GM18502 (cell line): ENCODE measurements at regions not wholly inside any gene's neighbourhood (a gene's known extent, or its start where the extent isn't known, plus 50 kb on each side); places are given as distances from the start of the nearest gene placed in this dataset.
"Not testable (repeated sequence)": the region's sequence is repeated elsewhere in the genome, so short reads cannot be mapped to it uniquely, and the experiment has no call there.

ENCODE experiments used
- ATAC-seq: cut with Tn5 transposase; IDR thresholded peaks from one replicate; pipeline ENCODE4 v1.9.1; 2021; ENCODE audit warnings: mild to moderate bottlenecking; ENCODE audit not compliant: unreplicated experiment, poor library complexity

GRCh38 chr1:90864681-90865080, 147.6 kb upstream of the BARHL2 start:
- no peak for ATAC-seq

DNA sequence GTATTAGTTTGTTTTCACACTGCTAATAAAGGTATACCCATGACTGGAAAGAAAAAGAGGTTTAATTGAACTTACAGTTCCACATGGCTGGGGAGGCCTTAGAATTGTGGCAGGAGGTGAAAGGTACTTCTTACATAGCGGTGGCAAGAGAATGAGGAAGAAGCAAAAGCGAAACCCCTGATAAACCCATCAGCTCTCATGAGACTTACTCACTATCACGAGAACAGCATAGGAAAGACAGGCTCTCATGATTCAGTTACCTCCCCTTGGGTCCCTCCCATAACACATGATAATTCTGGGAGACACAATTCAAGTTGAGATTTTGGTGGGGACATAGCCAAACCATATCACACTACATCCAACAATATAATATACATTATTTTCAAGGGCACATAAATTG, 145.7 kb upstream of the BARHL2 start:
- ATAC-seq, result no peak

DNA sequence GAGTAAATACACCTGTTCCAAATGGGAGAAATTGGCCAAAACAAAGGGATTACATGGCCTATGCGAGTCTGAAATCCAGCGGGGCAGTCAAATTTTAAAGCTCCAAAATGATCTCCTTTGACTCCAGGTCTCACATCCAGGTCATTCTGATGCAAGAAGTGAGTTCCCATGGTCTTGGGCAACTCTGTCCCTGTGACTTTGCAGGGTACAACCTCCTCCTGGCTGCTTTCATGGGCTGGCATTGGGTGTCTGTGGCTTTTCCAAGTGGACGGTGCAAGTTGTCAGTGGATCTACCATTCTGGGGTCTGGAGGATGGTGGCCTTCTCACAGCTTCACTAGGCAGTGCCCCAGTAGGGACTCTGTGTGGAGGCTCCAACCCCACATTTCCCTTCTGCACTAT, 144.3 kb upstream of the BARHL2 start:
- ATAC-seq, result not testable (repeated sequence)

DNA sequence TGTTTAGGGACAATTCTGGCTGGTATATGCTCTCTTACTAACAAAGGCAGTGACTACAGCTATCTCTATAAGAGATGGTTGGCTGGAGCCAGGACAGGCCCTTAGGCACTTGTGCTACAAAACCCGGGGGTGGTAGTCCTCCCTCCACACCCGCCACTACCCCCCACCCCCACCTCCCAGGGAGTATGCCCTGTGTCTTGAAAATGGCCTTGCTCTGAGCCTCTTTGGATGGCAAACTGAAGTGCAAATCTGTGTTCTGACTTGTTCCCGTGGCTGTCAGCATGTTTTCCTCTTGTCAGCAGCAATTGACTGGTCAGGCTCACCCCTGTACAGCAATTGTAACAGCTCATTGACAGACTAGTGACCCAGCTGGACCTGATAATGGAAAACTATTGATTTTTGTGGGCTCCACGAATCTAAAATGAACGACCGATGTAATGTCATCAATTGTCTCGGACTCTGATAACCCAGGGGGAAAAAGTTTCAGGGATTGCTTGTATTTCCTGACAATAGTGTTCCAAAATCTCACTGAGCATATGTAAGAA, 139.4 kb upstream of the BARHL2 start:
- ATAC-seq, result no peak

DNA sequence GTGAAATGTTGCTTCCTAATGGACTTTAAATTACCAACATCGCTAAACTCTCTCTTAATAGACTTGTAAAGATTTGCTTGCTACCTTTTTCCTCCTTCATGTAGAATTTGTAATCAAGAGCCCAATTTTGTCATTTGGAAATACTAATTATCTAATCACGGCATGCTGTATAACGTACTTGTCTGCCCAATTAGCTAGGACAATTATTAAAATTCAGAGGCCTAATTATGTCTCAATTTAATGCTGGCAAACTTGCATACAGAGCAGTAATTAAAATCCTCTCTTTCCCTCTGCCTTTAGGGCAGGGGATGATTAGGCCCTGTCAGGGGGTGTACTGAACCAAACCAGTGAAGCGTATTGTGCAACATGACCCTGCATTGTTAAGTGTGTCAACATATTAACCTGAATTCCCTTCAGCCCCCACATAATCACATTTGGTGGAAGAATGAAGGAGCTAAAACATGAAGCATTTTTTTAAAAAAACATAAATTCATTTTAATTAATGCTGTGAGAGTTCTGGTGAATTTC, 137.4 kb upstream of the BARHL2 start:
- ATAC-seq, result no peak

GRCh38 chr1:90851711-90852050, 134.6 kb upstream of the BARHL2 start:
- ATAC-seq, result no peak

DNA sequence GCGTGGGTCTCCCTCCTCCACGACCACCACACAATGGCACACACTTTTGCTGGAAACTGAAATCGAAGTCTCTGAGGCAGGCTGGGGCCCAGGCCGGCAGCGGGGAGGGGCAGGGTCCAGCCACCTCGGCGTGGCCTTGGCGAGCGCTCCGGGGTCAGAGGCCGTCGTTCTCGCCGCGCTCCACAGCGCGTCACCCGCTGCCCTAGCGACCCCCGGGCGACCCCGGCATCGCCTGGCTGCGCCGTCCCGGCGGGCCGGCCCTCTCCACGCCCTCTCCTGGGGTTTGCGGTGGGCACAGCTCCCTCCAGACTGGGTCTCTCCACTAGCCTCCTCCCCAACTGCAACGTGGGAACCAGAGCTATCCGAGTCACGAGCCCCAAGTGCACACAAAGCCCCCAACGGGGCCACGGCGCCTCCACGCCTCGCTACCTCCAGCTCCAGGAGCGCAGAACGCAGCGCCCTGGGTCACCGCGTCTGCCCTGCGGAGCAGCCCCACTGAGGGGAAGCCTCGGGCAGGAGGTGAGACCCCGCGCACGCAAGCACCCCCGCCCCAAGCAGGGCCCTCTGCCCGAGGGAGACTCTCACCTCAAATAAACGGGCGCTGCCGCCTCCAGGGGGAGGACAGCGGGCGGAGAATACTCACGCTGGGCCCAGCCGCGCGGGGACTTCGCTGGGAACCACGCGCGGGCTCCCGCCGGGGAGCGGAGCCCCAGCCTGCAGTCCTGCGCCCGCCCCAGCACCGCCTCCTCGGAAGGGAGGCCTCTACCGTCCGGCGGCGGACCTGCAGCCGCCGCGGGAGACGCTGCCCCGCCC, 134.0 kb upstream of the BARHL2 start:
- ATAC-seq, result peak; percentile 99

DNA sequence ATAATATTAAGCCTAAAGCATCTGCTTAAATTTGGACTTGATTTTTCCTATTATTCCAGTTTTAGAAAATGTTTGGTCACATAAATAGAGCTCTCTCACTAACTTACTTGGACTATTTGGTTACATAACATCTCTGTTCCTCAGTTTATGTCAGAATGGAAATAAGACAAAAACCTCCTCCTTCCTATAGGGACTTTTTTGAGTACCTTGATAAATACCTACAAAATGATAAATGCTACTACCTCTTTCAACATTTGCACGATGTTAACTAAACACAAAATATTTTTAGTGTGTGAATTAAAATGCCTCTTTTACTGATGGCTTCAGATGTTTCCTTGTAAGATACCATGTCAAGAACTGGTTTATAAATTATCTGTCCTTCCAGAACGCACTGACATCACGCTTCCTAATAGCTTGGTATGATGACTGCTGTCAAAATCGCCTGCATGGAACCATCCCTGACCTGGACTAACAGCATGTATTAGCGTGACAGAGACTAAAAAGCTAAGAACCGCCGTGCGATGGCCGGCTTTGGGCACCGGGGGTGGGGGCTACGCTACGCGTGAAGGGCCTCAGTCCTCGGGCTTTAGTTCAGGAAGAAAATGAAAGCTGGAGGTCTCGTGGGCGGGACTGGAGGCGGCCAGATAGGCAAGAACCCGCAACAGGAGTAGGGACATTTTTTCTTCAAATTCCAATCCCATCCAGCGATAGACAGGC, 133.2 kb upstream of the BARHL2 start:
- ATAC-seq, result peak; percentile 6

- ATAC-seq, result no peak
Measured at GRCh38 chr1:90841473-90841872, 124.4 kb upstream of the BARHL2 start.

- ATAC-seq, result no peak
Measured at GRCh38 chr1:90840352-90840751, 123.2 kb upstream of the BARHL2 start.

DNA sequence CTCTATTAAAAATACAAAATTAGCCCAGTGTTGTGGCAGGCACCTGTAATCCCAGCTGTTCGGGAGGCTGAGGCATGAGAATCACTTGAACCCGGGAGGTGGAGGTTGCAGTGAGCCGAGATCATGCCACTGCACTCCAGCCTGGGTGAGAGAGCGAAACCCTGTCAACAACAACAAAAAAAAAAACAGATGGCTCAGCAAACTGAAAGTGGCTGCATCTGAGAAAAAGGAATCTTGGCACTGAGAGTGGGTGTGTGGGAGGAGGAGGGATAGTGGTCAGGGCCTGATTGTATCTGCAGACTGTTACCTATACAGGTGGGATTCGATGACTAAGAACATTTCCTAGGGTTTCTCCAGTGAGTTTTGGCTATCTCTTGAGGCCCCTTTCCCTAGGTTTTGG, 122.2 kb upstream of the BARHL2 start:
- ATAC-seq, result no peak

DNA sequence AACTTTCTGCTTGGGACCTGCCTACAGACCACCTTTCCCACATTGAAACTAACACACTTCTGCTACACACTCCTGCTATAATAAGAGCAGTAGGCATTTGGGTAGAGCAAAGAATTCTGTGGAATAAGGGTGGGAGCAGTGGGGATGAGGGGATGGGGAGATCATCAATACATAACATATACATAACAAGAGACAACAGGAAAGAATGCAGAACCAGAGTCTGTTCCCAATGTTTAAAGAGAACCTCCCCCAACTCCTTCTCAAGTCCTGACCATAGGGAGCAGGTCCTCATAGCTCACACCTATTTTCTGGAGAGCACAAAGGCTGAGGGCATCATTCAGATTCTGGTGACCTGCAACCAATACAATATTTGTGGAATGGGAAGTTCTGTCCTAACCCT, 121.6 kb upstream of the BARHL2 start:
- ATAC-seq, result no peak

DNA sequence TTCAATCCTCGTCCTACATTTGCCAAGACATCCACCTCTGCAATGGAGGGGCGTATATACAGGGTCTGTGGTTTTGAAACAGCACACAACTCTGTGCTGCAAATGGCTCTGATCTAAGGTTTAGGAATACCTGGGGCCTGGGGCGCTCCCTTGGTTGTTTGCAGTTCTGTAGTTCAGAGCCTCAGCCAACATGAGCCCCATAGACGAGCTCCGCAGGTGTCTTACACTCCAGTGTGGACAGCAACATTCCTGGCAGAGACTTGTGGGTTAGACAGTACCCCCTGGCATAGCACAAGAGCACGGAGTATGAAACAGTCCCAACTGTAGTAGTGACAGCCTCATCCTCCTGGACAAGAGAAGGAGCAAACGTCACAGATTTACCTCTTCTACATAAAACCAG, 120.3 kb upstream of the BARHL2 start:
- ATAC-seq, result no peak

DNA sequence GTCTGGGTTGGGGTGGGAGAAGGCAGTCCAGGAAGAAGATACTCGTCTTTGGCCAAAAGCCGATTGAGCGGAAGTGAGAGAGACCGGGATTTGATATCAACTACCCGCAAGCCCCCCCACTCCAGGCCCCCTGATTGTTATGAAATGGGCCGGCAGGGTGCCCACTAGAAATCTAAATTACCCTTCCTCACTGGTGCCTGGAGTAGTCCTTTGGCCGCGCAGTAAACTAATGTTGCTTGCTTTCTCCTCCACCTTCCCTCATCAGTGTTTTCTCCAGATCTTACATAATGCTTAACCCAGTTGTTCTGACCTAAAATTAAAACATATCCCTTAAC, 119.2 kb upstream of the BARHL2 start:
- no peak for ATAC-seq

GRCh38 chr1:90835661-90836344, 118.7 kb upstream of the BARHL2 start:
- ATAC-seq, result no peak

DNA sequence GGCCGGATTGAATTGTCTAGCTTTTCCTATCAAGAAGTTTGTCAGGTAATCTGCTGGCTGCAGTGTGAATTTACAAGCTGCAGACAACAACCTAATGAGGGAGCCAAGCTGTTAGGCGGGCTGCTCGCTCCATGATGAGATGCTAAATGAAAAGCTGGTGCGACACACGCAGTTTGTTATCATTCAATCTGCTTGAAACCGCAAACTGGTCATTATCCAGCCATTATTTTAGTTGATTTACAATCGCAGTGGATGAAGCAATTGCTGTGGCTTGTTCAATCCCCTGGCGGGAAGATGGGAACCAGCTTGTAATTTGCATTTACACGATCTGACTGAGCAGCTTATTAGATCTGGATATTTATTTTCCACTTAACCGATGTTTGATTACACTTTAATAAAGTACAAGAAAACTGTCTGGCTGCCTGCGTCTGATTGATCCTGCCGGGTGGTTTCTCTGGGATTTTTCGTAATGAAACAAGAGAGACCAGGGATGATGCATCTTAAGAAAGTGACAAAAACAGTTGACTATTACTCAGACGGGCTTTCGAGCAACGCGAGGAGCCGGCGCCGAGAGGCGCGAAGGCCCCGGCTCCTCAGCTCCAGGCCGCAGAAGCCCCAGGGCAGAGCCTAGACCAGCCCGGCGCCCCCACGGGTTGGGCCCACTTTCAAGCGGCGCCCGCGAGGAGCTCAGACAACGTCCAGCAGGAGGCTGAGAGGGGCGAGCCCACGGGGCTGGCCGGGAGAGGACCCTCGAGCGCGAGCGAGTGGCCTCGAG, 118.0 kb upstream of the BARHL2 start:
- ATAC-seq, result no peak

DNA sequence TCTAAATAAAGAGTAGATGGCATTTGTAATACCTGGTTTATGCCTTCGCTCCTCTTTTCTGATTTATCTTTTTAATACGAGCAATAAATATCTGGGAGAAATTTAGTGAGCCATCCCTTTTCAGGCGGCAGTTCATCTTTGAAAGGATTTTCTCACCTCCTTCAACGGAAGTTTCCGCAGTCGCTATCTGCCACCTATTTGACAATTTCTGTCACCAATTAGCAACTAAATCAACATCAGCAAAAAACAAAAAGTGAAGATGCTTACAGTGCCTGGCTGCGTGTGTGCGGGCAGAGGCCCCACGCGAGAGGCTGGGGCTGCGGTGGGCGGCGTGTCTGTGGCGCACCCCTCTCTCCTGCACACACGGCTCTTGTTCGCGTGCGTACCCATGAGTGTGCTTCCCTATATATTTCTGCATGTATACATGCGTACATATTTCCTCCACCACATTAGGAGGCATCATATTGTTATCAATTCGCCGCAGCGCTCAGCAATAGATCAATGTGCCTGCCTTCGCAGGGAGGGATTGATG, 117.3 kb upstream of the BARHL2 start:
- ATAC-seq, result no peak

- ATAC-seq, result no peak
Measured at GRCh38 chr1:90833466-90834110, 116.5 kb upstream of the BARHL2 start.

- no peak for ATAC-seq
Measured at GRCh38 chr1:90831910-90832309, 114.8 kb upstream of the BARHL2 start.

DNA sequence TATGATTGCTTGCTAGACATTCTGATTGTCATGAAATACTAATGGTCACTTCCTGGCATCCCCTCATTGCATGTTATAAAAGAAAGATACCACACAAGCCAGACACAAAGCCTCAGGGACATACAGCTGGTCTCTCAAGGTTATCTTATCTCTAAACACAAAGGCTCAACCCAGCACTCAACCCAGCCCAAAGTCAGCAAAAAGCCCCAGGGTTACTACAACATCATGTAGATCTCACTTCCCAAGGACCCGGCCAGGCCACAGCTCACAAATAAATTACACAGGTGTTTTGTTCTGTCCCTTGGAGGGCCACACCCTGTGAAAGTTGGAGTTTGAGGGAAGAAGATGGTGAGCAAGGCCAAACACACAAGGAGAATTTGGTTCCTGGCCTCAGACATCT, 109.7 kb upstream of the BARHL2 start:
- ATAC-seq, result no peak
